ENCODE measurements at regions not wholly inside any gene's neighbourhood (a gene's known extent, or its start where the extent isn't known, plus 50 kb on each side); places are given as distances from the start of the nearest gene placed in this dataset.
"Not testable (repeated sequence)": the region's sequence is repeated elsewhere in the genome, so short reads cannot be mapped to it uniquely, and the experiment has no call there.

DNA sequence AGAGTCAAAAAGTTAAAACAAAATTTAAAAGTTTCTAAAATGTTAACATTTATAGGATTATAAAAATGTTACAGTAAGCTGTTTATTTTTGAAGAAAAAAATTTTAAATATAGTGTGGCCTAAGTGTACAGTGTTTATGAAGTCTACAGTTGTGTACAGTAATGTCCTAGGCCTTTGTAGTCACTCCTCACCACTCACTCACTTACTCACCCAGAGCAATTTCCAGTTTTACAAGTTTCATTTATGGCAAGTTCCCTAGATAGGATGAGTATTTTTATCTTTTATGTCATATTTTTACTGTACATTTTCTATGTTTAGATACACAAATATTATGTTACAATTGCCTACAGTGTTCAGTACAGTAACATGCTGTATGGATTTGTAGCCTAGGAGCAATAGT, 419.9 kb downstream of the ARL4A start:
- DNase-seq = no peak

GRCh38 chr7:13108061-13108460, 420.6 kb downstream of the ARL4A start:
- DNase-seq = no peak

DNA sequence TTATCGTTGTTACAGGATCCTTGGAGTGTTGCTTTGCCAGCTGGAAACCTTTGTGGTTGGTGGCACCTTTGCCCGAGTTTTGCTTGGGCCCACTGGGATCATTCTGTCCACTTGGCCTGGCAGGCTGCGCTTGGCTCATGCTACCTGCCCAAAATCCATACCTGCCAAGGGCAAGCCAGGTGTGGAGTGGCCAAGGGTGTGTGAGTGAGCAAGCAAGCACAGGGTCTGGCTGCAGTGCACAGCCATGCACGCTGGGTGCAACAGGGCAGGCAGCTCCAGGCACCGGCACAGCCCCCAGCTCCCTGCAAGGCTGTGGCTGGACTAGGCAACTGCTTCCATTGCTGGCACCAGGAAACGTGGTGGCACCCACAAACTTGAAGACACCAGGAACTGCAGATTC, 421.8 kb downstream of the ARL4A start:
- DNase-seq = no peak

- DNase-seq = no peak
Measured at GRCh38 chr7:13110107-13110506, 422.7 kb downstream of the ARL4A start.

DNA sequence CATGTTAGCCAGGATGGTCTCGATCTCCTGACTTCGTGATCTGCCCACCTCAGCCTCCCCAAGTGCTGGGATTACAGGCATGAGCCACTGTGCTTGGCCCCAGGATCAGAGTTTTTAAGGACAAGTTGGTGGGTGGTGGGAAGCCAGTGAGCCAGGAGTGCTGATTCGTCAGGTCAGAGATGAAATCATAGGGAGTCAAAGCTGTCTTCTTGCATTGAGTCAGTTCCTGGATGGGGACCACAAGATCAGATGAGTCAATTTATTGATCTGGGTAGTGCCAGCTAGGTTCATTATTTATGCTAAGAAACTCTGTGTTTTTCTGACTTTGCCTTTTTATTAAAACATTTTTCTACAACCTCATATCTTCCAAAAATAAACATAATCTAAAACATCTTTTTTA, 423.8 kb downstream of the ARL4A start:
- no peak for DNase-seq

- not testable (repeated sequence) for DNase-seq
Measured at GRCh38 chr7:13114240-13114639, 426.8 kb downstream of the ARL4A start.

GRCh38 chr7:13115157-13115772, 427.8 kb downstream of the ARL4A start:
- no peak for DNase-seq

- no peak for DNase-seq
Measured at GRCh38 chr7:13115855-13116254, 428.4 kb downstream of the ARL4A start.

DNA sequence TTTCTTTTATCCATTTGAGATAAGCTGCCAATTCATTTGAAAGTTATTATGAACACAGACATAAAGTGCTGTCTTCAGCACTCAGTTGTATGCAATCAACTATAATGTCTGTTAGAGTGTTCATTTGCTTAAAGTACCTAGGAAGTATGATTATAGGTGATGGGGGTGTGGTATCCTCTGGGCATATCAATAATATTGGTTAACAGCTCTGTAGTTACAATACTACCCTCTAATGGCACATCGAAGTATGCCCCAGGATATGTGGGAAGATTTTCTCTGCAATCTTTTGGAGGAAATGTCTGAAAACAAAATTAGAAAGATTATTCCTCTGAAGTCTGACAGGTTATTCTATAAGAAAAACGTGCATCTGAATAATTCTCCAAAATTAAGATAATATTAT, 429.7 kb downstream of the ARL4A start:
- no peak for DNase-seq

GRCh38 chr7:13117592-13117991, 430.2 kb downstream of the ARL4A start:
- no peak for DNase-seq

GRCh38 chr7:13124629-13125028, 437.2 kb downstream of the ARL4A start:
- not testable (repeated sequence) for DNase-seq

- no peak for DNase-seq
Measured at GRCh38 chr7:13126347-13126746, 438.9 kb downstream of the ARL4A start.

DNA sequence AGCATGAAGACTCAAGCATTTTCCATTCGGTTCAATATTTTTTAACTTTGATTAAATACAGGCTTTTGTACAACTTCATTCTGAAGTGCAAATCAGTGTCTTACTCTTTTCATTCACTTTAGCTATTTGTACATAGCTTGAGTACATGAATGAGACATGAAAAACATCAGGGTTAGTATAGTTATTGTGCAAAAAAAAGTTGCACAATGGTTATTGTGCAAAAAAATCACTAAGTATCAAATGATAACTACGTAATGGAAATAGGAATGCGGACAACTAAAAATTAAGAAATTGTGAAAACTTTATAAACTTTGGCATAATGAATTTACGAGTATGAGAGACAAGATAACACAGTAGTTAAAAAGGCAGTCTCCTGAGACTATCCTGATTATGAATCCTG, 442.9 kb downstream of the ARL4A start:
- no peak for DNase-seq

DNA sequence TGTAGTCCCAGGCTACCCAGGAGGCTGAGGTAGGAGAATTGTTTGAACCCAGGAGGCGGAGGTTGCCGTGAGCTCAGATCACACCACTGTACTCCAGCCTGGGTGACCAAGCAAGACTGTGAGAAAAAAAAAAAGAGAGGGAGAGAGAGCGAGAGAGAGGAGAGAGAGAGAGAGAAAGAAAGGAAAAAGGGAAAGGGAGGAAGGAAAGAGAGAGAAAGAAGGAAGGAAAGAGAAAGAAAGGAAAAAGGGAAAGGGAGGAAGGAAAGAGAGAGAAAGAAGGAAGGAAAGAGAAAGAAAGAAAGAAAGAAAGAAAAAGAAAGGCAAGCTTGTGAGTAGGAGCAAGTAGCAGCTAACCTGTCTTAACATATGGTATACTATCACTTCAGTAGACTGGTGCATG, 443.5 kb downstream of the ARL4A start:
- not testable (repeated sequence) for DNase-seq

DNA sequence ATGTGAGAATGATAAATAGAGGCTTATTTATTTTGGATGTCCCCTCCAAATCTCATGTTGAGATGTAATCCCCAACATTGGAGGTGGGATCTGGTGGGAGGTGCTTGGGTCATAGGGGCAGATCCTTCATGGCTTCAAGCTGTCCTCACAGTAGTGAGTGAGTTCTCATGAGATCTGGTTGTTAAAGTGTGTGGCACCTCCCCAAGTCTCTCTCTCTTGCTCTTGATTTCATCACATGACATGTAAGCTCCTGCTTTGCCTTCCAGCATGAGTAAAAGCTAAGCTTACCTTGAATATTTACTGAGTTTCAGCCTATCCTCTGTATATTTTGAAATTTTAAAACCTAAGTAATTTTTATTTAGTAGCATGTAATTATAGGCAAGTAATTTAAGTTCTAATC, 444.9 kb downstream of the ARL4A start:
- DNase-seq = no peak

DNA sequence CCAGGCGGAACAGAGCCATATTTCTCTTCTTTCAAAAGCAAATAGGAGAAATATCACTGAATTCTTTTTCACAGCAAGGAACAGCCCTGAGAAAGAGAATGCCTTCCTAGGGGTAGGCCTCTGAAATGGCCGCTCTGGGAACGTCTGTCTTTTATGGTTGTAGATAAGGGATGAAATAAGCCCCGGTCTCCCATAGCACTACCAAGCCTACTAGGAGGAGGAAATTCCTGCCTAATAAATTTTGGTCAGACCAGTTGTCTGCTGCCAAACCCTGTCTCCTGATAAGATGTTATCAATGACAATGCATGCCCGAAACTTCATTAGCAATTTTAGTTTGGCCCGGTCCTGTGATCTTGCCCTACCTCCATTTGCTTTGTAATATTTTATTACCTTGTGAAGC, 448.9 kb downstream of the ARL4A start:
- not testable (repeated sequence) for DNase-seq

GRCh38 chr7:13139436-13139835, 452.0 kb downstream of the ARL4A start:
- DNase-seq = no peak

- DNase-seq = no peak
Measured at GRCh38 chr7:13144673-13145072, 457.2 kb downstream of the ARL4A start.

DNA sequence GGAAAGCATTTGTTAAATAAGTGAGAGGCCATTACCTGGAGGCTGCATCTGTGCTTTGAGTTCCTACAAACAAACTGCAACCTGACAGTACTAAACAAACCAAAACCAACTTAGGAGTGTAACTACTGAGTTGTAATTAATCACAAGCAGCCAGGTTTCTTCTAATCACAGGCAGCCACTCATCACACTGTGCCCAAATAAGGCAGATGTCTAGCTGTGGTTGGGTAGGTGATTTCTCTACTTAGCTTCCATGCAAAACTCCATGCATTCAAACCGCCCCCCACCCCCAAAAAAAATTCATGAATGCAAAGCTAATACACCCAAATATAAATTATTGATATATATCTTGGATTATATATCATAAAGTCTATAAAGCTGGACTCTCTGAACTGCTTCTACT, 461.1 kb downstream of the ARL4A start:
- DNase-seq = no peak

- DNase-seq = no peak
Measured at GRCh38 chr7:13151978-13152377, 464.5 kb downstream of the ARL4A start.

- no peak for DNase-seq
Measured at GRCh38 chr7:13152755-13153154, 465.3 kb downstream of the ARL4A start.

DNA sequence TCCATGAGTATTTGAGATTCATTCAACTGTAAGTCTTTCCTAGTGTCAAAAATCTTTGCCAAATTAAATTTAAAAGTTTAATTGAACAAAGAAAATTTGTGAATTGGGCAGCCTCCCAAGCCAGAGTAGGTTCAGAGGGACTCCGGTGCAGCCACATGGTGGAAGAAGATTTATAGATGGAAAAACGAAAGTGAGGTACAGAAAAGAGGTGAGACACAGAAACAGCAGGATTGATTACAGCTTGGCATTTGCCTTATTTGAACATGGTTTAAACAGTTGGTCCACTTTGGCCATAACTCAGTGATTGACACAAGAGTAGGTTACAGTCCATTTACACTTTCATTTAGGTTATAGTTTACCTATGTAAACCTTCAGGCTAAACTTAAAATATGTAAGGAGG, 465.8 kb downstream of the ARL4A start:
- DNase-seq = no peak

DNA sequence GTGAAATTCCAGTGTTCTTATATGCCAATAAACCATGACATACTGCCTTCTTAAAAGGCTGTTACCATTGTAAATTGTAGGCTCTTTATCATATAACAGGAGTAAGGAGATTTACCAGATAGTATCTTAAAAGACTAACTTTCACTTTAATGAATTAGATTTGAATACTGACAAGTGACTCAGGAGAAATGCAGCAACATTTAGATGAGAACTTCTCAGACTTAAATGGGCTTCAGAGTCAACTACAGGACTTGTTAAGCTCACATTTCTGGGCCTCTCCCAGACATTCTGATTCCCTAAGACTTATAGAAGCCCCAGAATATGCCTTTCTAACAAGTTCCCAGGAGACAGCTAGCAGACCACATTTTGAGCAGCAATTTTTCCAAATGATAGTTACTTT, 466.3 kb downstream of the ARL4A start:
- no peak for DNase-seq

DNA sequence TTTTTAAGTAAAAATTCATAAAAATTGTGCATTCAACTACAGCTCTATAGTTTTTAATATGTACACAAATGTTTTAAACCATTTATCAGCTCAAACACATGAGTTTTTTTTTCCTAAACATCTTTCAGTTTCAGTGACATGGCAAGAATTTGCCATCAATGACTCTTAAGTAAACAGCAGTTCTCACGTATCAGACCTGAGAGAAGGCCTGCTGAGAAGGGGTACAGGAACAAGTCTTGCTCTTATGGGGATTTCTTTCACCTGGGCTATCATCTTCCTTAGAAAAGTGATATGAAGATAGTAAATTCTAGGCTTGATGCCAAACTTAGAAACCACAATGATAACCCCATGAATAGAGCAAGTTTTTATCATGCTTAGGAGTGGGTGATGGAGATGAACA, 467.8 kb downstream of the ARL4A start:
- no peak for DNase-seq

DNA sequence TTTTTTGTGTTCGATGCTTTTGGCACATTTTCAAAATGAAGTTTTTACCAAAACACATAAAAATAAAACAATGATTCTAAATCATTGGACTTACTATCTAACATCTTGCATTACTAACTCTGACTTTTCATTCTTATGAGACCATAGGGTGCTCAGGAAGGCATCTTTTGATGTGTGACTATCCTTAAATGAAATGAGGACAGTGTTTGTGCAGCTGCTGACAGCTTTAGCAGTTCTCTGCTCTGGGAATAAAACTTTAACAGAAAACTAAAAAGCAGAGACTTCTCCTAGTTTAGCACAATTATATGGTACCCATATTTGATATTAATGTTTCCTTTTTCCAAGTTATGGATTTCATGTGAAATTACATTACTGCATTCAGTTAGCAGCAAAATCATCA, 471.6 kb downstream of the ARL4A start:
- no peak for DNase-seq
